GM23338 (cell line): ENCODE measurements at regions not wholly inside any gene's neighbourhood (a gene's known extent, or its start where the extent isn't known, plus 50 kb on each side); places are given as distances from the start of the nearest gene placed in this dataset.

ENCODE experiments used
- ATAC-seq: fragments of 200-7000 bp; cut with Tn5 transposase; 3 replicates; pipeline ENCODE4 v1.9.1; 2020
- DNase-seq: peaks from one replicate; pipeline ENCODE4 v3.0.0-alpha.2; 2015; ENCODE audit warnings: low spot score
- H2AFZ ChIP-seq: fragments of 200-600 bp; sonication (generic); 2 replicates; pipeline ENCODE4 v1.8.0; 2016; ENCODE audit warnings: antibody characterized with exemption, mild to moderate bottlenecking, moderate library complexity
- H3F3A ChIP-seq: fragments of 200-600 bp; sonication (generic); replicated peaks from 2 replicates; pipeline ENCODE4 v1.8.0; 2017; ENCODE audit warnings: antibody characterized with exemption, mixed run types, low read depth
- H3K27ac ChIP-seq: fragments of 200-600 bp; sonication (generic); 2 replicates; pipeline ENCODE4 v1.6.1; 2016; ENCODE audit warnings: low read depth
- H3K27me3 ChIP-seq: fragments of 200-600 bp; sonication (generic); 2 replicates; pipeline ENCODE4 v1.8.0; 2016; ENCODE audit warnings: mild to moderate bottlenecking, mixed run types, moderate library complexity; ENCODE audit not compliant: insufficient read depth
- H3K36me3 ChIP-seq: fragments of 200-600 bp; sonication (generic); 2 replicates; pipeline ENCODE4 v1.8.0; 2016; ENCODE audit warnings: mild to moderate bottlenecking; ENCODE audit not compliant: insufficient read depth
- H3K4me1 ChIP-seq: fragments of 200-600 bp; sonication (generic); 2 replicates; pipeline ENCODE4 v1.8.0; 2016; ENCODE audit warnings: mild to moderate bottlenecking, moderate library complexity; ENCODE audit not compliant: insufficient read depth
- H3K4me2 ChIP-seq: fragments of 200-600 bp; sonication (generic); 2 replicates; pipeline ENCODE4 v1.7.1; 2017; ENCODE audit warnings: mixed run types
- H3K4me3 ChIP-seq: fragments of 200-600 bp; sonication (generic); 2 replicates; pipeline ENCODE4 v1.6.1; 2016; ENCODE audit warnings: mixed run types
- H3K79me2 ChIP-seq: fragments of 200-600 bp; sonication (generic); replicated peaks from 2 replicates; pipeline ENCODE4 v1.8.0; 2017; ENCODE audit warnings: mild to moderate bottlenecking; ENCODE audit not compliant: insufficient read depth
- H3K9me2 ChIP-seq: fragments of 200-600 bp; sonication (generic); 2 replicates; pipeline ENCODE4 v1.8.0; 2017; ENCODE audit not compliant: insufficient read depth
- H4K20me1 ChIP-seq: fragments of 200-600 bp; sonication (generic); replicated peaks from 2 replicates; pipeline ENCODE4 v1.8.0; 2017; ENCODE audit warnings: mild to moderate bottlenecking; ENCODE audit not compliant: insufficient read depth
- H3K27ac Mint-ChIP-seq: 2 replicates; pipeline ENCODE4 v1.8.0; 2020; ENCODE audit warnings: inconsistent platforms, mild to moderate bottlenecking, moderate library complexity, mixed read lengths
- H3K27me3 Mint-ChIP-seq: 3 replicates; pipeline ENCODE4 v1.8.0; 2022; ENCODE audit warnings: low read depth, mild to moderate bottlenecking, moderate library complexity, mixed read lengths, inconsistent platforms; ENCODE audit not compliant: insufficient read depth, poor library complexity
- H3K36me3 Mint-ChIP-seq: 3 replicates; pipeline ENCODE4 v1.8.0; 2021; ENCODE audit warnings: low read depth, mild to moderate bottlenecking, inconsistent platforms, moderate library complexity, mixed read lengths
- H3K4me1 Mint-ChIP-seq: 3 replicates; pipeline ENCODE4 v1.8.0; 2020; ENCODE audit warnings: mild to moderate bottlenecking, inconsistent platforms, mixed read lengths
- H3K4me3 Mint-ChIP-seq: 3 replicates; pipeline ENCODE4 v1.8.0; 2021; ENCODE audit warnings: moderate library complexity, mild to moderate bottlenecking, inconsistent platforms, mixed read lengths
- H3K9me3 Mint-ChIP-seq: 3 replicates; pipeline ENCODE4 v1.8.0; 2020; ENCODE audit warnings: moderate library complexity, mild to moderate bottlenecking, inconsistent platforms, mixed read lengths
- JUNB ChIP-seq: IDR thresholded peaks from one replicate; pipeline ENCODE4 v1.6.1; 2016; ENCODE audit warnings: antibody characterized with exemption; ENCODE audit not compliant: unreplicated experiment
- NANOG ChIP-seq: IDR thresholded peaks from 2 replicates; pipeline ENCODE4 v1.6.1; 2016; ENCODE audit warnings: antibody characterized with exemption, borderline replicate concordance
- POLR2AphosphoS5 ChIP-seq: IDR thresholded peaks from 2 replicates; pipeline ENCODE4 v1.6.1; 2016; ENCODE audit warnings: antibody characterized with exemption, low read depth
- STAT1 ChIP-seq: IDR thresholded peaks from one replicate; pipeline ENCODE4 v1.6.1; 2016; ENCODE audit warnings: antibody characterized with exemption; ENCODE audit not compliant: unreplicated experiment
- ZNF114 ChIP-seq: fragments of 250-450 bp; sonication (Bioruptor Pico); IDR thresholded peaks from 2 replicates; pipeline ENCODE4 v1.5.0; 2020; ENCODE audit warnings: mild to moderate bottlenecking, moderate library complexity
- ZNF331 ChIP-seq: fragments of 250-450 bp; sonication (Bioruptor Pico); IDR thresholded peaks from 2 replicates; pipeline ENCODE4 v1.5.0; 2020; ENCODE audit warnings: low read depth, mild to moderate bottlenecking, moderate library complexity
- TF ChIP-seq, protein P1 (sequence below): fragments of 250-450 bp; sonication (Bioruptor Pico); IDR thresholded peaks from 2 replicates; pipeline ENCODE4 v1.5.0; 2020; ENCODE audit warnings: mild to moderate bottlenecking, moderate library complexity
- TF ChIP-seq, protein P2 (sequence below), 2 experiments: fragments of 200-600 bp in 1 of 2; sonication (generic) in 1 of 2; conservative IDR thresholded peaks; 2 replicates each; pipeline versions ENCODE4 v1.5.1 to v1.6.1; 2016 to 2017; ENCODE audit warnings: antibody characterized with exemption in 2 of 2, low read depth in 2 of 2, mild to moderate bottlenecking in 2 of 2, moderate library complexity in 1 of 2

- TF ChIP-seq, protein P1, sequence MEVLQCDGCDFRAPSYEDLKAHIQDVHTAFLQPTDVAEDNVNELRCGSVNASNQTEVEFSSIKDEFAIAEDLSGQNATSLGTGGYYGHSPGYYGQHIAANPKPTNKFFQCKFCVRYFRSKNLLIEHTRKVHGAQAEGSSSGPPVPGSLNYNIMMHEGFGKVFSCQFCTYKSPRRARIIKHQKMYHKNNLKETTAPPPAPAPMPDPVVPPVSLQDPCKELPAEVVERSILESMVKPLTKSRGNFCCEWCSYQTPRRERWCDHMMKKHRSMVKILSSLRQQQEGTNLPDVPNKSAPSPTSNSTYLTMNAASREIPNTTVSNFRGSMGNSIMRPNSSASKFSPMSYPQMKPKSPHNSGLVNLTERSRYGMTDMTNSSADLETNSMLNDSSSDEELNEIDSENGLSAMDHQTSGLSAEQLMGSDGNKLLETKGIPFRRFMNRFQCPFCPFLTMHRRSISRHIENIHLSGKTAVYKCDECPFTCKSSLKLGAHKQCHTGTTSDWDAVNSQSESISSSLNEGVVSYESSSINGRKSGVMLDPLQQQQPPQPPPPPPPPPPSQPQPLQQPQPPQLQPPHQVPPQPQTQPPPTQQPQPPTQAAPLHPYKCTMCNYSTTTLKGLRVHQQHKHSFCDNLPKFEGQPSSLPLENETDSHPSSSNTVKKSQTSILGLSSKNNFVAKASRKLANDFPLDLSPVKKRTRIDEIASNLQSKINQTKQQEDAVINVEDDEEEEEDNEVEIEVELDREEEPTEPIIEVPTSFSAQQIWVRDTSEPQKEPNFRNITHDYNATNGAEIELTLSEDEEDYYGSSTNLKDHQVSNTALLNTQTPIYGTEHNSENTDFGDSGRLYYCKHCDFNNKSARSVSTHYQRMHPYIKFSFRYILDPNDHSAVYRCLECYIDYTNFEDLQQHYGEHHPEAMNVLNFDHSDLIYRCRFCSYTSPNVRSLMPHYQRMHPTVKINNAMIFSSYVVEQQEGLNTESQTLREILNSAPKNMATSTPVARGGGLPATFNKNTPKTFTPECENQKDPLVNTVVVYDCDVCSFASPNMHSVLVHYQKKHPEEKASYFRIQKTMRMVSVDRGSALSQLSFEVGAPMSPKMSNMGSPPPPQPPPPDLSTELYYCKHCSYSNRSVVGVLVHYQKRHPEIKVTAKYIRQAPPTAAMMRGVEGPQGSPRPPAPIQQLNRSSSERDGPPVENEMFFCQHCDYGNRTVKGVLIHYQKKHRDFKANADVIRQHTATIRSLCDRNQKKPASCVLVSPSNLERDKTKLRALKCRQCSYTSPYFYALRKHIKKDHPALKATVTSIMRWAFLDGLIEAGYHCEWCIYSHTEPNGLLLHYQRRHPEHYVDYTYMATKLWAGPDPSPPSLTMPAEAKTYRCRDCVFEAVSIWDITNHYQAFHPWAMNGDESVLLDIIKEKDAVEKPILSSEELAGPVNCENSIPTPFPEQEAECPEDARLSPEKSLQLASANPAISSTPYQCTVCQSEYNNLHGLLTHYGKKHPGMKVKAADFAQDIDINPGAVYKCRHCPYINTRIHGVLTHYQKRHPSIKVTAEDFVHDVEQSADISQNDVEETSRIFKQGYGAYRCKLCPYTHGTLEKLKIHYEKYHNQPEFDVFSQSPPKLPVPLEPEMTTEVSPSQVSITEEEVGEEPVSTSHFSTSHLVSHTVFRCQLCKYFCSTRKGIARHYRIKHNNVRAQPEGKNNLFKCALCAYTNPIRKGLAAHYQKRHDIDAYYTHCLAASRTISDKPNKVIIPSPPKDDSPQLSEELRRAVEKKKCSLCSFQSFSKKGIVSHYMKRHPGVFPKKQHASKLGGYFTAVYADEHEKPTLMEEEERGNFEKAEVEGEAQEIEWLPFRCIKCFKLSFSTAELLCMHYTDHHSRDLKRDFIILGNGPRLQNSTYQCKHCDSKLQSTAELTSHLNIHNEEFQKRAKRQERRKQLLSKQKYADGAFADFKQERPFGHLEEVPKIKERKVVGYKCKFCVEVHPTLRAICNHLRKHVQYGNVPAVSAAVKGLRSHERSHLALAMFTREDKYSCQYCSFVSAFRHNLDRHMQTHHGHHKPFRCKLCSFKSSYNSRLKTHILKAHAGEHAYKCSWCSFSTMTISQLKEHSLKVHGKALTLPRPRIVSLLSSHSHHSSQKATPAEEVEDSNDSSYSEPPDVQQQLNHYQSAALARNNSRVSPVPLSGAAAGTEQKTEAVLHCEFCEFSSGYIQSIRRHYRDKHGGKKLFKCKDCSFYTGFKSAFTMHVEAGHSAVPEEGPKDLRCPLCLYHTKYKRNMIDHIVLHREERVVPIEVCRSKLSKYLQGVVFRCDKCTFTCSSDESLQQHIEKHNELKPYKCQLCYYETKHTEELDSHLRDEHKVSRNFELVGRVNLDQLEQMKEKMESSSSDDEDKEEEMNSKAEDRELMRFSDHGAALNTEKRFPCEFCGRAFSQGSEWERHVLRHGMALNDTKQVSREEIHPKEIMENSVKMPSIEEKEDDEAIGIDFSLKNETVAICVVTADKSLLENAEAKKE (CRISPR knock-in tag): no peak
- no peak for TF ChIP-seq POLR2AphosphoS5
- TF ChIP-seq, protein P2, sequence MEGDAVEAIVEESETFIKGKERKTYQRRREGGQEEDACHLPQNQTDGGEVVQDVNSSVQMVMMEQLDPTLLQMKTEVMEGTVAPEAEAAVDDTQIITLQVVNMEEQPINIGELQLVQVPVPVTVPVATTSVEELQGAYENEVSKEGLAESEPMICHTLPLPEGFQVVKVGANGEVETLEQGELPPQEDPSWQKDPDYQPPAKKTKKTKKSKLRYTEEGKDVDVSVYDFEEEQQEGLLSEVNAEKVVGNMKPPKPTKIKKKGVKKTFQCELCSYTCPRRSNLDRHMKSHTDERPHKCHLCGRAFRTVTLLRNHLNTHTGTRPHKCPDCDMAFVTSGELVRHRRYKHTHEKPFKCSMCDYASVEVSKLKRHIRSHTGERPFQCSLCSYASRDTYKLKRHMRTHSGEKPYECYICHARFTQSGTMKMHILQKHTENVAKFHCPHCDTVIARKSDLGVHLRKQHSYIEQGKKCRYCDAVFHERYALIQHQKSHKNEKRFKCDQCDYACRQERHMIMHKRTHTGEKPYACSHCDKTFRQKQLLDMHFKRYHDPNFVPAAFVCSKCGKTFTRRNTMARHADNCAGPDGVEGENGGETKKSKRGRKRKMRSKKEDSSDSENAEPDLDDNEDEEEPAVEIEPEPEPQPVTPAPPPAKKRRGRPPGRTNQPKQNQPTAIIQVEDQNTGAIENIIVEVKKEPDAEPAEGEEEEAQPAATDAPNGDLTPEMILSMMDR (conservative IDR thresholded peaks at IDR 0.05; ENCODE audit: low read depth in 2 of 2): no peak
Observed at GRCh38 chr12:77387214-77387613, 321.8 kb upstream of the E2F7 start (continued).

DNA sequence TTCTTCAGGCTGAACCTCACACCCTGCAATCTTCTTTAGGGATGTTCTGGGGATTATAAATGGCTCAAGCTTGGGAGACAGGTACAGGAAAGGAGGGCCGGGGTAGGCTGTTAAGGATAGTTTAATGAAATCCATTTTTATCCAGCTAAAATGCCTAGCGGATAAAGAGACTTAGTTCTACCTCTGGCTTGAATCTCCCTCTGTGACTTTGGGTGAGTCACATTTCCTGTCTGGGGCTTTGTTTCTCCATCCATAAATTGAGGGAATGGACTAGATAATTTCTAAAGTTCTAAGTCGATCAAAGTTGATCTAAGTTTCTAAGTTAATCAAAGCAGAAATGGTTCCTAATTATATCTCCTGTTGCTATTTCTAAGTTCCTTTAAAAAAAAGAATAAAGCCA, 319.6 kb upstream of the E2F7 start:
- Histone ChIP-seq H4K20me1 (no peaks in the 10 kb centered on the region), H3K4me3 (no peak overlapping the region), H3K9me2 (no peaks in the 10 kb centered on the region), H3K4me2 (no peak overlapping the region), H3F3A (no peaks in the 10 kb centered on the region), H3K27ac (no peak overlapping the region), H3K4me1 (peaks cover 13% of the 10 kb centered on the region), H3K36me3 (no peaks in the 10 kb centered on the region), H2AFZ (no peak overlapping the region), H3K27me3 (no peaks in the 10 kb centered on the region), H3K79me2 (no peaks in the 10 kb centered on the region)
- no peak for ATAC-seq
- no peak overlapping the region for H3K27ac Mint-ChIP-seq
- H3K4me1 Mint-ChIP-seq: peaks cover 19% of the 10 kb centered on the region
- no peaks in the 10 kb centered on the region for H3K36me3 Mint-ChIP-seq
- no peak overlapping the region for H3K4me3 Mint-ChIP-seq
- no peaks in the 10 kb centered on the region for H3K27me3 Mint-ChIP-seq
- H3K9me3 Mint-ChIP-seq: no peaks in the 10 kb centered on the region
- DNase-seq: no peak
- no peak for TF ChIP-seq ZNF331 (CRISPR knock-in tag)
- no peak for TF ChIP-seq NANOG
- TF ChIP-seq ZNF114: no peak
- TF ChIP-seq, protein P2 (conservative IDR thresholded peaks at IDR 0.05; ENCODE audit: low read depth in 2 of 2): no peak
- no peak for TF ChIP-seq STAT1
- no peak for TF ChIP-seq JUNB
